HL-60 (cell line): ENCODE measurements at regions not wholly inside any gene's neighbourhood (a gene's known extent, or its start where the extent isn't known, plus 50 kb on each side); places are given as distances from the start of the nearest gene placed in this dataset.

Source experiments
- GABPA ChIP-seq: IDR thresholded peaks from 2 replicates; pipeline ENCODE4 v1.6.1; 2012; ENCODE audit warnings: low read depth
- POLR2AphosphoS5 ChIP-seq: IDR thresholded peaks from 2 replicates; pipeline ENCODE4 v1.6.1; 2012; ENCODE audit warnings: low read depth
- SPI1 ChIP-seq: IDR thresholded peaks from 2 replicates; pipeline ENCODE4 v1.6.1; 2012; ENCODE audit warnings: low read depth, mild to moderate bottlenecking, borderline replicate concordance
- TF ChIP-seq, protein P1 (sequence below): IDR thresholded peaks from one replicate; pipeline ENCODE4 v1.5.1; 2011; ENCODE audit warnings: low read length, control low read depth, inconsistent platforms; ENCODE audit not compliant: insufficient read depth
- TF ChIP-seq, protein P2 (sequence below): IDR thresholded peaks from 2 replicates; pipeline ENCODE4 v1.6.1; 2012; ENCODE audit warnings: low read depth; ENCODE audit not compliant: insufficient replicate concordance

GRCh38 chr5:16392718-16393117 is 72.9 kb downstream of the ZNF622 start:
- TF ChIP-seq GABPA (no peak), POLR2AphosphoS5 (no peak), SPI1 (no peak)
- TF ChIP-seq, protein P1, sequence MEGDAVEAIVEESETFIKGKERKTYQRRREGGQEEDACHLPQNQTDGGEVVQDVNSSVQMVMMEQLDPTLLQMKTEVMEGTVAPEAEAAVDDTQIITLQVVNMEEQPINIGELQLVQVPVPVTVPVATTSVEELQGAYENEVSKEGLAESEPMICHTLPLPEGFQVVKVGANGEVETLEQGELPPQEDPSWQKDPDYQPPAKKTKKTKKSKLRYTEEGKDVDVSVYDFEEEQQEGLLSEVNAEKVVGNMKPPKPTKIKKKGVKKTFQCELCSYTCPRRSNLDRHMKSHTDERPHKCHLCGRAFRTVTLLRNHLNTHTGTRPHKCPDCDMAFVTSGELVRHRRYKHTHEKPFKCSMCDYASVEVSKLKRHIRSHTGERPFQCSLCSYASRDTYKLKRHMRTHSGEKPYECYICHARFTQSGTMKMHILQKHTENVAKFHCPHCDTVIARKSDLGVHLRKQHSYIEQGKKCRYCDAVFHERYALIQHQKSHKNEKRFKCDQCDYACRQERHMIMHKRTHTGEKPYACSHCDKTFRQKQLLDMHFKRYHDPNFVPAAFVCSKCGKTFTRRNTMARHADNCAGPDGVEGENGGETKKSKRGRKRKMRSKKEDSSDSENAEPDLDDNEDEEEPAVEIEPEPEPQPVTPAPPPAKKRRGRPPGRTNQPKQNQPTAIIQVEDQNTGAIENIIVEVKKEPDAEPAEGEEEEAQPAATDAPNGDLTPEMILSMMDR: no peak
- TF ChIP-seq, protein P2, sequence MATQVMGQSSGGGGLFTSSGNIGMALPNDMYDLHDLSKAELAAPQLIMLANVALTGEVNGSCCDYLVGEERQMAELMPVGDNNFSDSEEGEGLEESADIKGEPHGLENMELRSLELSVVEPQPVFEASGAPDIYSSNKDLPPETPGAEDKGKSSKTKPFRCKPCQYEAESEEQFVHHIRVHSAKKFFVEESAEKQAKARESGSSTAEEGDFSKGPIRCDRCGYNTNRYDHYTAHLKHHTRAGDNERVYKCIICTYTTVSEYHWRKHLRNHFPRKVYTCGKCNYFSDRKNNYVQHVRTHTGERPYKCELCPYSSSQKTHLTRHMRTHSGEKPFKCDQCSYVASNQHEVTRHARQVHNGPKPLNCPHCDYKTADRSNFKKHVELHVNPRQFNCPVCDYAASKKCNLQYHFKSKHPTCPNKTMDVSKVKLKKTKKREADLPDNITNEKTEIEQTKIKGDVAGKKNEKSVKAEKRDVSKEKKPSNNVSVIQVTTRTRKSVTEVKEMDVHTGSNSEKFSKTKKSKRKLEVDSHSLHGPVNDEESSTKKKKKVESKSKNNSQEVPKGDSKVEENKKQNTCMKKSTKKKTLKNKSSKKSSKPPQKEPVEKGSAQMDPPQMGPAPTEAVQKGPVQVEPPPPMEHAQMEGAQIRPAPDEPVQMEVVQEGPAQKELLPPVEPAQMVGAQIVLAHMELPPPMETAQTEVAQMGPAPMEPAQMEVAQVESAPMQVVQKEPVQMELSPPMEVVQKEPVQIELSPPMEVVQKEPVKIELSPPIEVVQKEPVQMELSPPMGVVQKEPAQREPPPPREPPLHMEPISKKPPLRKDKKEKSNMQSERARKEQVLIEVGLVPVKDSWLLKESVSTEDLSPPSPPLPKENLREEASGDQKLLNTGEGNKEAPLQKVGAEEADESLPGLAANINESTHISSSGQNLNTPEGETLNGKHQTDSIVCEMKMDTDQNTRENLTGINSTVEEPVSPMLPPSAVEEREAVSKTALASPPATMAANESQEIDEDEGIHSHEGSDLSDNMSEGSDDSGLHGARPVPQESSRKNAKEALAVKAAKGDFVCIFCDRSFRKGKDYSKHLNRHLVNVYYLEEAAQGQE: no peak
